ENCODE measurements at regions not wholly inside any gene's neighbourhood (a gene's known extent, or its start where the extent isn't known, plus 50 kb on each side); places are given as distances from the start of the nearest gene placed in this dataset.

GRCh38 chr15:38145651-38146111 is 107.0 kb upstream of the SPRED1 start:
- DNase-seq (ENCODE audit: low read depth): peak; percentile 61
- TF ChIP-seq, protein P1, sequence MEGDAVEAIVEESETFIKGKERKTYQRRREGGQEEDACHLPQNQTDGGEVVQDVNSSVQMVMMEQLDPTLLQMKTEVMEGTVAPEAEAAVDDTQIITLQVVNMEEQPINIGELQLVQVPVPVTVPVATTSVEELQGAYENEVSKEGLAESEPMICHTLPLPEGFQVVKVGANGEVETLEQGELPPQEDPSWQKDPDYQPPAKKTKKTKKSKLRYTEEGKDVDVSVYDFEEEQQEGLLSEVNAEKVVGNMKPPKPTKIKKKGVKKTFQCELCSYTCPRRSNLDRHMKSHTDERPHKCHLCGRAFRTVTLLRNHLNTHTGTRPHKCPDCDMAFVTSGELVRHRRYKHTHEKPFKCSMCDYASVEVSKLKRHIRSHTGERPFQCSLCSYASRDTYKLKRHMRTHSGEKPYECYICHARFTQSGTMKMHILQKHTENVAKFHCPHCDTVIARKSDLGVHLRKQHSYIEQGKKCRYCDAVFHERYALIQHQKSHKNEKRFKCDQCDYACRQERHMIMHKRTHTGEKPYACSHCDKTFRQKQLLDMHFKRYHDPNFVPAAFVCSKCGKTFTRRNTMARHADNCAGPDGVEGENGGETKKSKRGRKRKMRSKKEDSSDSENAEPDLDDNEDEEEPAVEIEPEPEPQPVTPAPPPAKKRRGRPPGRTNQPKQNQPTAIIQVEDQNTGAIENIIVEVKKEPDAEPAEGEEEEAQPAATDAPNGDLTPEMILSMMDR (conservative IDR thresholded peaks at IDR 0.05; ENCODE audit: control insufficient read depth, insufficient read depth, low read depth, low read length): no peak
- H3K4me3 ChIP-seq (ENCODE audit: control insufficient read depth, low read depth, low read length): no peak overlapping the region

DNA sequence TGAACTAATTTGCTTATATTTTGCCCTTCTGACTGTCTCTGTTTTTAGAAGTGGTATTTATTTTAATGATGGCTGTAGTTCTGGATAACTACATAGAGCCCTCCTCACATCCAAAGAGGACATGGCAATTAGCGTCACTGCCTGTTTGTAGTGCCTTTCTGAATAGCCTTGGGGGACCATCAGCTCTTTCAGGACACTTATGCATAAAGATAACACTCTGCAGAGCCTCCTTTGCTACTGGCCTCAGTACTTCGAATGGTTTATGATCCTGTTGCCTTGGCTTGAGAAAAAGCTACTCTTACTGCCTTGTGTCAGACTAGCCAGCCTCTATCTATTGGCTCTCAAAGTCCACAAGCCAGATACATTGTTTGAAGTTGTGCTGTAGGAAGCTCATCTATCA is 105.4 kb upstream of the SPRED1 start:
- H3K4me3 ChIP-seq (ENCODE audit: control insufficient read depth, low read depth, low read length): no peak overlapping the region
- TF ChIP-seq, protein P1 (conservative IDR thresholded peaks at IDR 0.05; ENCODE audit: control insufficient read depth, insufficient read depth, low read depth, low read length): no peak
- no peak for DNase-seq (ENCODE audit: low read depth)

DNA sequence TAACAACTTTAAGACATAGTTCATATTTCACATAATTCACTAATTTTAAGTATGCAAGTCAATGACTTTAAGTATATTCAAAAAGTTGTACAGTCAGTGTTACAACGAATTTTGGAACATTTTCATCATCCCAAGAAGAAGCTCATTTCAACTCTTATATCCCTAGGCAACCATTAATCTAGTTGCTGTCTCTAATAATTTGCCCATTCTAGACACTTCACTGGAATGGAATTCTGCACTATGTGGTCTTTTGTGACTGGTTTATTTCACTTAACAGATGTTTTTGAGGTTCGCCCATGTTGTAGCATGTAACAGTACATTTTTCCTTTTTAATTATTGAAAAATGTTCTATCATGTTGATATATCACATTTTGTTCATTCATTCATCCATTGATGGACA is 104.2 kb upstream of the SPRED1 start:
- peak; percentile 90 for DNase-seq (ENCODE audit: low read depth)
- no peak overlapping the region for H3K4me3 ChIP-seq (ENCODE audit: control insufficient read depth, low read depth, low read length)
- TF ChIP-seq, protein P1 (conservative IDR thresholded peaks at IDR 0.05; ENCODE audit: control insufficient read depth, insufficient read depth, low read depth, low read length): no peak

GRCh38 chr15:38149315-38149714 is 103.3 kb upstream of the SPRED1 start:
- DNase-seq (ENCODE audit: low read depth): peak; percentile 52
- H3K4me3 ChIP-seq (ENCODE audit: control insufficient read depth, low read depth, low read length): no peak overlapping the region
- TF ChIP-seq, protein P1 (conservative IDR thresholded peaks at IDR 0.05; ENCODE audit: control insufficient read depth, insufficient read depth, low read depth, low read length): no peak

DNA sequence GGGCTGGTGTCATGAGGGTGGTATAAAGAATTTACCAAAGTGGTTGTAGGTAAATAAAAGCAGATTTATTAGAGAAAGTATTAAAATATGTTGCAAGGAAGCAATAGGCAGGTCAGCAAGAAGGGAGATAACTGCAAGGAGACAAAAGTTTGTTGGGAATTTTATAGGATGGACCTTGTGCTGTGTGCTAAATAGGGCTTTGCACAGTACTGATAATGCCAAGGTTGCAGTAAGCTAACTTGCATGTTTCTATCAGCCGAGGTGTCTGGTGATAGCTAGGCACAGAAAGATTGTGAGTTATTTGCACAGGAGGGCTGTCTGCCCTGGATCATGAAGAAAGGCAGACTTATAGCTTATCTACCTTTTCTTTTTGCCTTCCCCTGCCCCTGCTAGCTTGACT is 102.5 kb upstream of the SPRED1 start:
- TF ChIP-seq, protein P1 (conservative IDR thresholded peaks at IDR 0.05; ENCODE audit: control insufficient read depth, insufficient read depth, low read depth, low read length): no peak
- no peak for DNase-seq (ENCODE audit: low read depth)
- no peak overlapping the region for H3K4me3 ChIP-seq (ENCODE audit: control insufficient read depth, low read depth, low read length)

GRCh38 chr15:38150794-38151193 is 101.8 kb upstream of the SPRED1 start:
- no peak overlapping the region for H3K4me3 ChIP-seq (ENCODE audit: control insufficient read depth, low read depth, low read length)
- no peak for DNase-seq (ENCODE audit: low read depth)
- TF ChIP-seq, protein P1 (conservative IDR thresholded peaks at IDR 0.05; ENCODE audit: control insufficient read depth, insufficient read depth, low read depth, low read length): no peak

GRCh38 chr15:38153781-38154180 is 98.9 kb upstream of the SPRED1 start:
- TF ChIP-seq, protein P1 (conservative IDR thresholded peaks at IDR 0.05; ENCODE audit: control insufficient read depth, insufficient read depth, low read depth, low read length): no peak
- no peak overlapping the region for H3K4me3 ChIP-seq (ENCODE audit: control insufficient read depth, low read depth, low read length)
- no peak for DNase-seq (ENCODE audit: low read depth)
